GM13976 (cell line): ENCODE measurements at regions not wholly inside any gene's neighbourhood (a gene's known extent, or its start where the extent isn't known, plus 50 kb on each side); places are given as distances from the start of the nearest gene placed in this dataset.
"Not testable (repeated sequence)": the region's sequence is repeated elsewhere in the genome, so short reads cannot be mapped to it uniquely, and the experiment has no call there.

ENCODE experiments used
- DNase-seq: peaks from one replicate; pipeline ENCODE4 v3.0.0; 2012; ENCODE audit warnings: low spot score
- CTCF ChIP-seq: IDR thresholded peaks from 2 replicates; pipeline ENCODE4 v1.5.1; 2012; ENCODE audit warnings: borderline replicate concordance, mild to moderate bottlenecking; ENCODE audit not compliant: insufficient read depth; ENCODE audit errors: extremely low read depth, missing control alignments, control extremely low read depth
- in situ Hi-C: fragments of 300-500 bp; cut with MboI; formaldehyde crosslinking; loops from one replicate; pipeline ENCODE4 v1.12.0; 2022; ENCODE audit warnings: low sequenced_read_pairs, mixed read lengths, inconsistent platforms; ENCODE audit not compliant: unreplicated experiment

GRCh38 chr13:54805743-54806142, 1777.1 kb downstream of the OLFM4 start:
- no peak for TF ChIP-seq CTCF
- in situ Hi-C loops: no loop called here
- DNase-seq: no peak

GRCh38 chr13:54821938-54822470, 1793.4 kb downstream of the OLFM4 start:
- in situ Hi-C loops, DNase-seq: not testable (repeated sequence)

- DNase-seq, in situ Hi-C loops: not testable (repeated sequence)
These were observed 1800.9 kb downstream of the OLFM4 start for GRCh38 chr13:54829391-54830068.

DNA sequence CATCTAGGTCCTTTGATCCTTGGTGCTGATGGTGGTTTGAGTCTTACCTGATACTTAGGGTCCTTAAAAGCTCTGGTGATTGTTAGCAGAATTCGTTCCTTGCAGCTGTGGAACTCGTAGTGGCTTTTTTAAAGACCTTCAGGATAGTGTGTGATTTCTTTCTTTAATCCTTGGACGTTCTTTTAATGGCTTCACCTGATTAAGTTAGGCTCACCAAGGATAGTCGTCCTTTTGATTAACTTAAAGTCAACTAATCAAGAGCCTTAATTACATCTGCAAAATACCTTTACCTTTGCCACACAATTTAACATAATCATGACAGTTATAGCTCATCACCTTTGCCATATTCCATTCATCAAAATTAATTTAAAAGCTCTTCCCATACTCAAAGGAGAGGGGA, 1807.7 kb downstream of the OLFM4 start:
- TF ChIP-seq CTCF: no peak
- in situ Hi-C loops: no loop called here
- DNase-seq: no peak

GRCh38 chr13:54841682-54842081, 1813.1 kb downstream of the OLFM4 start:
- in situ Hi-C loops: no loop called here
- no peak for TF ChIP-seq CTCF
- no peak for DNase-seq

GRCh38 chr13:54845351-54845965, 1816.8 kb downstream of the OLFM4 start:
- DNase-seq: no peak
- in situ Hi-C loops: no loop called here
- no peak for TF ChIP-seq CTCF

- TF ChIP-seq CTCF: no peak
- no peak for DNase-seq
- in situ Hi-C loops: no loop called here
These were observed 1824.2 kb downstream of the OLFM4 start for GRCh38 chr13:54852831-54853230.

DNA sequence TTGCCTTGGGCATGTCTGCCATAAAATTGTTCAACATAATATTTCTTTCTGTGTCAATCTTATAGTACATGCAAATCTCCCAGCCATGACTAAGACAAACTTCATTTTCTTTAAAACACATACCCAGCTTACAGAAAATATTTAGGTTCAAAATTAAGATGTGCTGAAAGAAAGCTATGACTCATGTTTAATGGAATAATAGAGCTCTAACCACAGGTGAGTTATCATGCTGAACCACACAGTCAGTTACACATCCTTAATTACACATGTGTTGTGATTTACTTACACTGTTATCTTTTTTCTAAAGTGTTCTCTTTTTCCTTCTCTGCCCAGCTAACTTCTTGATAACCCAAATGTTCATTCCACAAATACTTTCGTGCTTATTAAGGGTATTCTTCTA, 1831.2 kb downstream of the OLFM4 start:
- TF ChIP-seq CTCF: no peak
- in situ Hi-C loops: no loop called here
- DNase-seq: no peak
